Neural progenitor cell (in vitro differentiated cells): ENCODE measurements at regions not wholly inside any gene's neighbourhood (a gene's known extent, or its start where the extent isn't known, plus 50 kb on each side); places are given as distances from the start of the nearest gene placed in this dataset.

ENCODE experiments used
- EZH2 ChIP-seq: fragments of 200-600 bp; sonication (generic); IDR thresholded peaks from 2 replicates; pipeline ENCODE4 v1.6.1; 2017; ENCODE audit warnings: antibody characterized with exemption, mild to moderate bottlenecking, moderate library complexity
- EZH2phosphoT487 ChIP-seq: fragments of 200-600 bp; sonication (generic); IDR thresholded peaks from 2 replicates; pipeline ENCODE4 v1.6.1; 2017; ENCODE audit warnings: antibody characterized with exemption
- TF ChIP-seq, protein P1 (sequence below): fragments of 200-600 bp; sonication (generic); IDR thresholded peaks from 2 replicates; pipeline ENCODE4 v1.5.1; 2017; ENCODE audit warnings: antibody characterized with exemption, mild to moderate bottlenecking

DNA sequence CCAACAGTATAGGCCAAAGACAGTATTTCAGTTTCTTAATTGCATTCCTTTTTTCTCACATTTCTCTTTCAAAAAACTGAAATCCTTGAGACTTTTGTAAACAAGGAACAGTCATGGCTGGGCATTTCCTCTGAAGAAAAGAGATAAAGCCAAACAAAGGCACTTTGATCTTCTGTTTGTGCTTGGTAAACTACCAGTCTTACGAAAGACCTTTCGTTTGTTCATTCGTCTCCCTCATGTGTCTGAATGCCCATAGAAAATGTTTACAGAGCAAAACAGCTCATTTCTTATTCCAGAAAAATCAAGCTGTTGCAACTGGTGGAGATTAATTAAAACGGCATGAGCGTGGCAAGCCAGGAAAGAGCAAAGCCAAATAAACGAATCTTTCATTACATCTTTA is 178.0 kb downstream of the GASK1B start:
- TF ChIP-seq, protein P1, sequence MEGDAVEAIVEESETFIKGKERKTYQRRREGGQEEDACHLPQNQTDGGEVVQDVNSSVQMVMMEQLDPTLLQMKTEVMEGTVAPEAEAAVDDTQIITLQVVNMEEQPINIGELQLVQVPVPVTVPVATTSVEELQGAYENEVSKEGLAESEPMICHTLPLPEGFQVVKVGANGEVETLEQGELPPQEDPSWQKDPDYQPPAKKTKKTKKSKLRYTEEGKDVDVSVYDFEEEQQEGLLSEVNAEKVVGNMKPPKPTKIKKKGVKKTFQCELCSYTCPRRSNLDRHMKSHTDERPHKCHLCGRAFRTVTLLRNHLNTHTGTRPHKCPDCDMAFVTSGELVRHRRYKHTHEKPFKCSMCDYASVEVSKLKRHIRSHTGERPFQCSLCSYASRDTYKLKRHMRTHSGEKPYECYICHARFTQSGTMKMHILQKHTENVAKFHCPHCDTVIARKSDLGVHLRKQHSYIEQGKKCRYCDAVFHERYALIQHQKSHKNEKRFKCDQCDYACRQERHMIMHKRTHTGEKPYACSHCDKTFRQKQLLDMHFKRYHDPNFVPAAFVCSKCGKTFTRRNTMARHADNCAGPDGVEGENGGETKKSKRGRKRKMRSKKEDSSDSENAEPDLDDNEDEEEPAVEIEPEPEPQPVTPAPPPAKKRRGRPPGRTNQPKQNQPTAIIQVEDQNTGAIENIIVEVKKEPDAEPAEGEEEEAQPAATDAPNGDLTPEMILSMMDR: no peak
- TF ChIP-seq EZH2phosphoT487: no peak
- TF ChIP-seq EZH2: no peak
